ENCODE measurements at regions not wholly inside any gene's neighbourhood (a gene's known extent, or its start where the extent isn't known, plus 50 kb on each side); places are given as distances from the start of the nearest gene placed in this dataset.

DNA sequence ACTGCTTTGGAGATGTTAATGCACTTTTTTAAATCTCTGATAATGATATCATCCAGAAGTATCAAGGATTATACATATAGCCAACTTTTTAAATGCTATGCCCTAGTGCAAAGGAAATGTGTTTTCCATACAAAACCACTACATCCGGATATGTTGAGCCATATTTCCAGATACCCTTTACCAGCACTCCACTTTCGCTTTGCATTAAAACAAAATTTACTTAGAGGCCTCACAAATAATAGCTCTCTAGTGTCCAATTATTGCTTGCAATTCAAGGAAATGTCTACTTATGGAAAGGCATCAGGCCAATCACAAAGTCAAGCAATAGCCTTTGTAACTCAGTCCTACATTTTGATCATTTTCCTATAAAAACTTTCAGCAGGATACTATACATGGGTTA is 1072.8 kb upstream of the INTU start:
- no peak for DNase-seq (ENCODE audit: low read depth)
- H3K4me3 ChIP-seq (ENCODE audit: low read depth, low read length), result no peak overlapping the region
- TF ChIP-seq, protein P1, sequence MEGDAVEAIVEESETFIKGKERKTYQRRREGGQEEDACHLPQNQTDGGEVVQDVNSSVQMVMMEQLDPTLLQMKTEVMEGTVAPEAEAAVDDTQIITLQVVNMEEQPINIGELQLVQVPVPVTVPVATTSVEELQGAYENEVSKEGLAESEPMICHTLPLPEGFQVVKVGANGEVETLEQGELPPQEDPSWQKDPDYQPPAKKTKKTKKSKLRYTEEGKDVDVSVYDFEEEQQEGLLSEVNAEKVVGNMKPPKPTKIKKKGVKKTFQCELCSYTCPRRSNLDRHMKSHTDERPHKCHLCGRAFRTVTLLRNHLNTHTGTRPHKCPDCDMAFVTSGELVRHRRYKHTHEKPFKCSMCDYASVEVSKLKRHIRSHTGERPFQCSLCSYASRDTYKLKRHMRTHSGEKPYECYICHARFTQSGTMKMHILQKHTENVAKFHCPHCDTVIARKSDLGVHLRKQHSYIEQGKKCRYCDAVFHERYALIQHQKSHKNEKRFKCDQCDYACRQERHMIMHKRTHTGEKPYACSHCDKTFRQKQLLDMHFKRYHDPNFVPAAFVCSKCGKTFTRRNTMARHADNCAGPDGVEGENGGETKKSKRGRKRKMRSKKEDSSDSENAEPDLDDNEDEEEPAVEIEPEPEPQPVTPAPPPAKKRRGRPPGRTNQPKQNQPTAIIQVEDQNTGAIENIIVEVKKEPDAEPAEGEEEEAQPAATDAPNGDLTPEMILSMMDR (IDR thresholded peaks at IDR 0.05; ENCODE audit: insufficient read depth, low read depth, low read length), result no peak

DNA sequence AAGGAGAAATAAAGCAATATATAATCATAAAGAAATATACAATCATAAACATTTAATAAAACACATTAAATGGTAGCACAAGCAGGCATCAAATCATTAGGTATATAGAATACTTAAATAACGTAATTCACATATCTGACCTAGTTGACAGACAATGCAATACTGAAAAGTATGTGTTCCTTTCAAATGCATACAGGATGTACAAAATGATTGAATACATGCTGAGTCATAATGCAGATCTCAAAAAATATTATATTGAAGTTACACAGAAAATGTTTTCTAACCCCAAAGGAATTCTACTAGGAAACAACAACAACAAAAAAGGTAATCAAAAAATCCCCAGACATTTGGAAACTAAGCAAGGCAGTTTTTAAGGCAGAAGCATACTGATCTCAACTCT is 1072.0 kb upstream of the INTU start:
- H3K4me3 ChIP-seq (ENCODE audit: low read depth, low read length), result no peak overlapping the region
- no peak for DNase-seq (ENCODE audit: low read depth)
- TF ChIP-seq, protein P1 (IDR thresholded peaks at IDR 0.05; ENCODE audit: insufficient read depth, low read depth, low read length), result no peak

DNA sequence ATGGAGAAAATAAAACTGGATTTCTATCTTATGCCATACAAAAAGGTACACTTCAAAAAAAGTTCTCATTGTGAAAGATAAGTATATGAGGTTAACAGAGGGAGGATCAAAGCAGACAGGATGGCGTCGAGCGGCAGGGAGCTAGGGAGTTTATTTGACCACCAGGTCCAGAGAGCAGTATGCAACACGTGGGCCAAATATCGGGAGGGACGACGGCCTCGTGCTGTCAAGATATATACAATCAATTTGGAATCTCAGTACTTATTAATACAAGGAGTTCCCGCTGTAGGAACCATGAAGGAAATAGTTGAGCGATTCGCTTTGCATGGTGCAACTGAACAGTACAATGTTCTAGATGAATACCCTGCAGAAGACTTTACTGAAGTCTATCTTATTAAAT is 1069.4 kb upstream of the INTU start:
- TF ChIP-seq, protein P1 (IDR thresholded peaks at IDR 0.05; ENCODE audit: insufficient read depth, low read depth, low read length), result no peak
- no peak for DNase-seq (ENCODE audit: low read depth)
- no peak overlapping the region for H3K4me3 ChIP-seq (ENCODE audit: low read depth, low read length)

DNA sequence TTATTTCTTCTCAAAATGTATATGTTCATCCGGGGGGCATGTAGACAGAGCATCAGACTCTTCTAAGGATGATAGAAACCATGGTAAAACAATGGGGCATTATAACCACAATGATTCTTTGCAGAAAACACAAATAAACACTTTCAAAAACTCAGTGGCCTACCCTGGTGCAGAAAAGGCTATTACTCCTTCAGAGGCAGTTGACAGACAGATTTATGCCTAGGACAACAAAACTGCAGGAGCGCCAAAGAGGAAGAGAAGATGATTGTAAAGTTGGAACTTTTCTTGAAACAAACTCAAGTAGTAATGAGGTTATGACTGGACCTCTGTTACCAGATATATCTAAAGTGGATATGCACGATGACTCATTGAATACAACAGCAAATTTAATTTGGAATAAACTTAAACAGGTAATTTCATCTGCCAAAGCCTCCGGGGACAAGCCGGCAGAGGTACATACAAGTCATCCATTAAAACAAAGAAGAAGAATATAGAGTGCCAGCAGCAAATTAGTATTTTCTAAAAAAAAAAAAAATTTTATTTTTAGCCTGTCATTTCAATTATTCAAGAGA is 1068.4 kb upstream of the INTU start:
- DNase-seq (ENCODE audit: low read depth), result no peak
- TF ChIP-seq, protein P1 (IDR thresholded peaks at IDR 0.05; ENCODE audit: insufficient read depth, low read depth, low read length), result no peak
- H3K4me3 ChIP-seq (ENCODE audit: low read depth, low read length), result no peak overlapping the region

DNA sequence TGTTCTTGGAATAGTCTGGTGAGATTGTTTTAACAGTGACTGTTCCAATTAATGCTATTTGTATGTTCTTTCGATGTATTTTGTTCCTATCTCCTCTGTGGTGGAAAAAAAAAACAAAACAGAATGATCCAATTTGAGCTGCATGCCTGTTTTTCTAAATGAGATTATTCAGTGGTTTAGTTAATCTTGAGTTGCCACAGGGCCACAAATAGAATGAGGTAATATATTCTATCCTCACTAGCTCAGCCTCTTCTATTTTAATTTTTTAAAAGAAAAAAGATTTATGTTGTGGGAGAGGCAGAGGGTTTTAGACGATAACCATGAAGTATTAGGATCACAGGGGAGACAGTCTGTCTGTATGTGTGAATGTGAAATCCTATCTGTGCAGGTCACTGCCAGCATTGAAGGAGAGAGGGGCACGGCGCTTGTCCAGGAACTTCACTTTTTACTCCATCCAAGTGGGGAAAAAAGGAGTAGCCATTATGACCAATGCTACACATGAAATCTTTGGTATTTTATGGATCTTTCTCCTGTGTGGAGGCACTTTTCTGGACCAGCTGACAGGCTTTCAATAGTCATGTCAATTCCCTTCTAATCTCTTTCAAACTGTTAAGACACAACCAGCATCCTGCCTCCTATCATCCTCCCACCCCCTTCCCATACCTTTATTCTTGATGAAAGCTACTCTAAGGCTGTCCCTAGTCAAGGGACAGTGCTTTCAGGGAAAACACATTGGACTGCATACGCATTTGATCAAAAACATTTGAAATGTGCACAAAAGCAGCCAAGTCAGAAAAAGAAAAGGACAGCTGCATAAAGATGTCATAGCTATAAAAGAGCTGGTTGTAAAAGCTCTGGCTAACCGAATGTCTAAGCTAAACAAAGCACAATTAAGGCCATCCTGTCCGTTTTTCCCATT is 1063.8 kb upstream of the INTU start:
- TF ChIP-seq, protein P1 (IDR thresholded peaks at IDR 0.05; ENCODE audit: insufficient read depth, low read depth, low read length), result no peak
- no peak for DNase-seq (ENCODE audit: low read depth)
- H3K4me3 ChIP-seq (ENCODE audit: low read depth, low read length), result no peak overlapping the region

DNA sequence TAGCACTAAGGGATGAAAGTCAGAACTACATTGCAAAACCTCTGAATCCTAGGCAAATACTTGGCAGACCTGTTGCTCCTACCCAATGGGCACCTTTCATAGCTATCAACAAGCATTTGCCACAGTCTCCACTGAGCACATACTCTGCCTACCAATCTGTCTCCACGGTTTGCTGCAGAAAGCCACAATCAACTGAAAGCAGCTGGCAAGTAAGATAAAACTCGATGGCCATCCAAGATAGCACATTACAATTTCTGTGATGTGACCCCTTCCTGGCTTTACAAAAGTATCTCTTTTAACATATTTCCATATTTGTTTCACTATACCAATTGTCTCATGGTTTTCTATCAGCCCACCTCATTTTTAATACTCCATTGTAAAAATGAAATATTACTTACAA is 1060.5 kb upstream of the INTU start:
- H3K4me3 ChIP-seq (ENCODE audit: low read depth, low read length), result no peak overlapping the region
- DNase-seq (ENCODE audit: low read depth), result no peak
- TF ChIP-seq, protein P1 (IDR thresholded peaks at IDR 0.05; ENCODE audit: insufficient read depth, low read depth, low read length), result no peak

Data from fibroblast of villous mesenchyme (primary cell).